Non-pigmented ciliary epithelial cell (primary cell): ENCODE measurements at regions not wholly inside any gene's neighbourhood (a gene's known extent, or its start where the extent isn't known, plus 50 kb on each side); places are given as distances from the start of the nearest gene placed in this dataset.

ENCODE experiments used
- DNase-seq: peaks from one replicate; pipeline ENCODE4 v3.0.0-alpha.2; 2010; ENCODE audit warnings: low read depth

DNA sequence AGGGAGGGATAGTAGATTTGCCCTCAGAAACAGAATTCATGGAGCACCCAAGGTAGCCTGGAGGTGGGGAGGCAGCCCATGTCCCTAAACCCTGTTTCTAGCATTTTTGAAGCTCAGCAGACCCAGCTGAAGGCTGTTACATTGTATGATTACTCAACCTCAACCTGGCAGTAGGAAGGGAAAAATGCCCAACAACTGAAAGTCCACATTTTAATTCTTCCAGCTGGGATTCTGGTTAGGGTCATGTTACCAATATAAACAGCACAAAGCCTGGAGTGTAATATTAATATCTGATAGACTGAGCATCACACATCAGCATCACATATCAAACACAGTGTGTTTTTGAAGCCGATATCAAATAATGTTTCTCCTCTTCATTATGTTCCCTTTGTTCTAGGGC is 437.0 kb downstream of the HRH4 start:
- no peak for DNase-seq

DNA sequence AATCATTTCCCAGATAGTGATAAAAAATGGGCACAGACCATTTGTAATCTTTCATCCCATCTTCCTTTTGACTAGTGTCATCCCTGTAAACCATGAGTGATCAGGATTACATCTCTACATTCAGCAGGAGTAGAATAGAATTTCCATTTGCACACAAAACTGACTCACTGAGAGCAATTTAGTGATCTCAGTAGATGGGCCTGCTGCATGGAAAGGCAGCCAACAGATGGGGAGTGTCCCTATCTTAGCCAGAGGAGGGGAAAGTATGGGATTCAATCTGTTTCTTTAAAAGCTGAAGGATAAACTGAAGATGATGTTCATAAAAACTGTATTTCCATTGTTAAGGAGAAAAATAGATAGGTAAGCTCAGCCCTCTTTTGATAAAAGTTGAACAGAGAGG is 441.7 kb downstream of the ZNF521 start:
- no peak for DNase-seq

DNA sequence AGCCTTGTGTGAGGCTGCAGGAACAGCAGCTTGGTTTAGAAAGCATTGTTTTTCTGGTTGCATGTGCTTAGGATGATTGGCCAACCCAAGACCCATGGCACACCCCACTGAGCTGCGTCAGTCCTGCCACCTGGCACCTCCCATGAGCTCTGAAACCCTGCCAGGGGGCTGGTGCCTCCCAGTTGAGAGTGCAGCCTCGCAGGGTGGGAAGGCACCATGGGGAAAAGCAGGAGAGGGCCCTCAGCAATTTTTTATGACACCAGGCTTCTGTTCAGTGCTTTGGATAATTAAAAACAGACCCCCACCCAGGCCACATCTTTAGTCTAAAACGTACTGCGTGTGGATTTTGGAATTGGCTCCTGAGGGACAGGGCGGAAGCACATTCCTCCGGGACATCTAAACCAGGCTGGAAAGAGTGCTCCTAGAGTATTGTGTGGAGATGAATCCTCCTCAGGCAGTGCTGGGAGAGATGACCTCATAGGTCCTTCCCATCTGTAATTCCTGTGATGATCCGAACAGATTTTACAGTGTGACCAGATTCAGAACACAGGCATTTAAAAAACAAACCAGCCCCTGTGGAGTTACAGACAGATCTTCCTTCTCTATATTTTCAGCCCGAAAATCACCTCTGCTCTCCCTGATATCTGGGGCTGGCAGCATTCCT is 438.3 kb downstream of the ZNF521 start:
- no peak for DNase-seq

- no peak for DNase-seq
These were observed 437.8 kb downstream of the ZNF521 start for GRCh38 chr18:24914171-24914525.

GRCh38 chr18:24914685-24915084 is 437.3 kb downstream of the ZNF521 start:
- DNase-seq: no peak

DNA sequence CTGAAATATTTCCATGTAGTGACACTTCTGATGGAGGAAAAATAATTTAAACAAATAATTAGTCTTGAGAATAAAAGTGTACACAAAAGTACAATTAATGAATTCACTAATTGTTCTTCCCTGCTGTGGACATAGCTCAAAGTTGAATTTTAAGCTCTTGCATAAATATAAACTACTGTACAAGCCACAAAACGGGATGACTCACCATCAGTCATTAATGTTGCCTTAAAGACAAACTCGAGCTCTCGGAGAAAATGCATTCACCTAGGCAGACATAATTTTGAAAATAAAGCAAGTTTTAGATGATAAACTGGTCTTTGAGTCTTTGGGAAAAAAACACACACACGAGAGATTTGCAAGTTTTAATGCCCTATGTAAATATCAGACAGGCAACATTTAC is 436.4 kb downstream of the ZNF521 start:
- DNase-seq: peak; percentile 28

GRCh38 chr18:24917767-24918166 is 434.2 kb downstream of the ZNF521 start:
- no peak for DNase-seq

DNA sequence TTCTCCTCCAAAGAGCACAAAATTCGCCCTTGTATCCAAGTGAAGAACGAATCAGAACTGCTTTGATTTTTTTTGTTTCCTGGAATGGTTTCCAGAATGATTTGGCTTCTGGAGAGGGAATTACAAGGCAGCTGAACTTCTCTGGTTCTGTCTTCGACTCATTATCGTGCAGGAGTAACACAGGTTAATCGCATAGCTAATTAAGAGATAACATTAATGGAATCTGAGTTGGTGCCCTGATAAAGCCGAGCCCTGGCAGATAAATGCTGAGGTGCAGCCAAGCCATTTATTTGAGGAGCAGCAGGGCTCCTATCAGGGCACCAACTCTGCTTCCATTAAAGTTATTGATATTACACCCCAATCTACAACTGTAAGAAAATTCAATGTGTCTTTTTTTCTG is 433.7 kb downstream of the ZNF521 start:
- DNase-seq: no peak

GRCh38 chr18:24919181-24919797 is 432.7 kb downstream of the ZNF521 start:
- no peak for DNase-seq

DNA sequence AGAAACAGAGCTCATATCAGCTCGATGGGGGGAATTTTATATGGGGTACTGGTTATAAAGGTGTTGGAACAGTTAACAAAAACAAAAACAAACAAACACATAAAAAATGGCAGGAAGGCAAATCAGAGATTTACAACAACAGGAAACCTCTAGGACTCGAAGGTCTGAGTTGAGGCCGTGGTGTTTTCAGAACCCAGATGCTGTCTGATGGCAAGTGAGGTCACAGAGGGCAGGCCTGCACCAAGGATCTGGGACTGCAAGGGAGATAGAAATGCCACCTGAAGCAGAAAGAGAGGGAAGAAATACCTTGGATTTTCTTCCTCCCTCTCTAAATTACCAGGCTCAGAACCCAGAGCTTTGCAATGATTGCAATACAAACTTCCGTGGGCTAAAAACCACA is 429.5 kb downstream of the ZNF521 start:
- no peak for DNase-seq

DNA sequence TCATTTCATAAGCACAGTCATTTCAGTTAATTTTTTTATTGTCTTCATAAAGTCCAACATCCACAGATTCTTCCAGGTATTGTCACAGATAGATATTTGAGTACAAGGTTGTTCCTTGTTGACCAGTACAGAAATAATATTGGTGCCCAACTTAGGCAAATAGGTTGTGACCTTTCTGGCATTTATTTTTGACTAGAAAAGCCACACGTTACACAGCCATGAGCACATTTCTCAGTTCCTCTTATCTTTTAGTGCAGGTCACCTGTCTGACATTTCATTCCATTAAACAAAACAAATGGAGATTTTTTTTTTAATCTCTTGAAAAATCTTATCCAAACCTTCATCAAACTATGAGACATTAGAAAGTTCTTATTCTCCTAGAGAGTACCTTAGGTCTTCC is 428.8 kb downstream of the ZNF521 start:
- no peak for DNase-seq

- no peak for DNase-seq
These were observed 427.8 kb downstream of the ZNF521 start for GRCh38 chr18:24924066-24924716.

- DNase-seq: no peak
These were observed 425.3 kb downstream of the ZNF521 start for GRCh38 chr18:24926649-24927048.

DNA sequence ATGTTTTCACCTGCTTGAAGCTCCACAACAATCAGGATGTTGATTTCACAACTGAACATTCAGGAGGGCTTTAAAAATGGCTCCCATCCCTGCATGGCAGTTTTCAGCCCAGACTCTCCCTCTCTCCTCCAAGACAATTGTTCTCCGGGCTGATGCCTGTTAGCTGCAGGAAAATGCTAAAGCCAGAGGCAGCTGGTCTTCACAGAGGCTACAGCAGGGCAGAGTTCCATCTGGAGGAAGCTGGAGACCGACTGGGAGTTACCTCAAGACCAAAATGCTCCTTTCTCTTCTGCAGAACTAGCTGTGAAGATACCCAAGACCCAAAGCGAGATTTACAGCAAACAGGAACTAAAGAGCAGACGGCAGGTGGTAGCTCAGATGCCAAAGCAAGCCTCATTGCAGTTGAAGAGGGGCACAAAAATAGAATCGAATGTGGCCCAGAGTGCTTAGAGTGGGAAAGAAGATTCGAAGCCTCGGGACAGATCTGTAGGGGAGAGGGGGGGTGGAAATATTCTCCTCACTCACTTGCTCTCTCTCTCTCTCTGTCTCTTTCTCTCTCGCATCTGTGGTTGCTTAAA is 423.6 kb downstream of the ZNF521 start:
- DNase-seq: no peak

GRCh38 chr18:24930478-24930877 is 421.5 kb downstream of the ZNF521 start:
- DNase-seq: no peak

DNA sequence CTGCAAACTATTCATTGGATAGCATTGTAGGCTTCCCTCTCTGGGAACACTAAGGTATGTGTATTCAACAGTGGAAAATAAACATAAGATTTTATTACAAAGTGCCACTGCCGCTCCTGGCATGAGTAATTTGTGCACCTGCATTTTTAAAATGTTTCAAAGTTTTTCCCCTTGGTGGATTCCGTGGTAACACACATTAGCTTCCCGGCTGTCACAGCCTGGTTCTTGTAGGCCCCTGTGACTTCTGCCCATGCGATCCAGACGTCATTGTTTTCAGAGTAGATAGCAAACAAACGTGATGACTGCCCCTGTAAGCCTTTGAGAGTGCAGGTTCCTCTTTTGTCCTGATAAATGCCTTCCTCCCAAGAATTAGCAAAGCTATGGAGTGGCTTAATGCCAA is 421.0 kb downstream of the ZNF521 start:
- no peak for DNase-seq

GRCh38 chr18:24933345-24933744 is 418.6 kb downstream of the ZNF521 start:
- DNase-seq: no peak

DNA sequence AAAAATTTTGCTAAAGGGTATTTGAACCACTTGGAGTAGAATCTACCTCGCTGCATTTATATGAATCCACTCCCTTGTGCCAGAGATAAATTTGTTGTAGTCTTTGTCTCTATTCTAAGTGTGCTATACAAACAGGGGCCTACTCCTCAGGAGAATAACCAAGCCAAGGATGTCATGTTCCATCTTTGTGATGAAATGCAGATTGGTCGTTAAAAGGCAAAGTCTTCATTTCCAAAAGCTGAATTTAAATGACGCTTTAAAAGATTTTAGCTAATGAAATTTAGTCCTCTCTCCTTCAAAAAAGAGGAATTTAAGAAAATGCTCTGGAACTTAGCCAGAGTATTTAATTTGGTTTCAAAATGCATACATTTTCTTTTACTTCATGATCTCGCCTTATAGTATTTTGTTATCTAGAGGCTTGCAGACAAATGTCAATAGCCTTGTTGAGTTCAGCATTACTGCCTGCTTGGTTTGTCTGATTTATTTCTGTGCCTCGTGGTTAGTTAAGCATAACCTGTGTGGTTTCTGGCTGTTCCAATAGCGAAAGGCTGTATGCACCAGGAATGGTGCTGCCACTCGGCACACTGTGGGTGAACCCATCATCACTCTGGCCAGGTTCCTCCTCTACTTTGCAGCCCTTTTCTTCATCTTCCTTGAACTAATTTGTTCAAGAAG is 417.6 kb downstream of the ZNF521 start:
- no peak for DNase-seq

DNA sequence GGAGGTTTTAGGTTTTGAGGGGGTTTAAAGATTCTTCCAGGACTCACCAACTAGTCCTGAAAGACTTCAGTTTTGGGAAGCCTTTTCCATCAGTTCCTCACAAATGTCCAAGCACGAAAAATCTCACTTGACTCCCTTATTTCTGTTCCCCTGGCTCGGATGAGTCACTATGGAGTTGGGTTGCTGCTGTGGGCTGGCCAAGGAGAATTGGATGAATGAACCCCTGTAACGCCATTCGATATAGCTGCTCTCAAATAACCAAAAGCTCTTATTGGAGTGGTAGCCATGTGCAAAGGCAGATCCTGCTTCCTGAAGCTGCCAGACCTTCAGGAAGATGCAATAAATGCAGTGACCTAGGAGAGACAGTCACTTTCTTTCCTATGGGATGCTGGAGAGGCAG is 417.0 kb downstream of the ZNF521 start:
- no peak for DNase-seq

- no peak for DNase-seq
These were observed 416.1 kb downstream of the ZNF521 start for GRCh38 chr18:24935896-24936295.

DNA sequence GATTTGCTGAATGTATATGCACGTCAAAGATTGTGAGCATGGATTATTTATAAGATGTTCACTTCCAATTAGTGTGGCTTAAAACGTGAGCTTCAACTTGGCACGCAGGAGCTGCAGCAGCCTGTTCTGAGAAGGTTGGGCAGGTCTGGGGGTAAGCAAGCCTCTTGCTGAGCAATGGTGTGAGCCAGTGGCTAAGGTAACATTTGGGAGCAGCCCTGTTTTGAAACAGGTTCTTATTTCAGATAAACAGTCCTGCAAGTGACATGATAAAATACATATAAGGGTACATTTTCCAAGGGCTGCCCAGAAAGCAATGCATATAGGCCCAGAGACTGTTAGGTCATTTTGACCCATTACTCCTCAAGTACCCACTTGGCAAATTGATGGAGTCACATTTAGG is 415.3 kb downstream of the ZNF521 start:
- no peak for DNase-seq

DNA sequence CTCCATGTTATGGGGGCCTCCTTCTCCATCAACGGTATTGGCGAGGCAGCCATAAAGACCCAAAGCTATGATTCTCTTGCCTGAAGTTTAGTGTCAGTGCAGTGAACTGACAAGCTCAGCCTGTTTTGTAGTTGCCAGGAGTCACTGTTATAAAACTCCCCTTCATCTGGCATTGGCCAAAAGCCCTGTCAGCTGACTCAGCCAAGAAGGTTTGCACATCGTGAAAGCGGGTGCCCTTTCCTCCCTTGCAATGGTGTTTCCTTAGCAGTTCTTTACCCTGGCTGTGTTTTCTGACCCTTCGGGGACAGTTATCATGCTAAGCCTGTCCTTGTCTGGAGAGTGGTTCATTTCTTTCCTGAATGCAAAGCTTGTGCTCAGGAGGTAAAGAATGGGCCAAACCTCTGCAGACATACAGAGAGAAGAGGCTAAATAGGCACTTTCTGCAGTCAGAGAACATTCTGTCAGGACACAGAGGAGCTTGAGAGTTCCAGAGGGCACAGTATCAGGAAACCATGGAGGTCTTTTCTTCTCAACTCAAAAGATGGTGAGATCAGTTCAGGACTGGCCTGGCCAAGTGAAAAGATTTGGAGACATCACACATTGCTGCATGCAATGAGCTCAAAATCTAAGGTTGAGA is 414.2 kb downstream of the ZNF521 start:
- no peak for DNase-seq
